ENCODE measurements at regions not wholly inside any gene's neighbourhood (a gene's known extent, or its start where the extent isn't known, plus 50 kb on each side); places are given as distances from the start of the nearest gene placed in this dataset.

DNA sequence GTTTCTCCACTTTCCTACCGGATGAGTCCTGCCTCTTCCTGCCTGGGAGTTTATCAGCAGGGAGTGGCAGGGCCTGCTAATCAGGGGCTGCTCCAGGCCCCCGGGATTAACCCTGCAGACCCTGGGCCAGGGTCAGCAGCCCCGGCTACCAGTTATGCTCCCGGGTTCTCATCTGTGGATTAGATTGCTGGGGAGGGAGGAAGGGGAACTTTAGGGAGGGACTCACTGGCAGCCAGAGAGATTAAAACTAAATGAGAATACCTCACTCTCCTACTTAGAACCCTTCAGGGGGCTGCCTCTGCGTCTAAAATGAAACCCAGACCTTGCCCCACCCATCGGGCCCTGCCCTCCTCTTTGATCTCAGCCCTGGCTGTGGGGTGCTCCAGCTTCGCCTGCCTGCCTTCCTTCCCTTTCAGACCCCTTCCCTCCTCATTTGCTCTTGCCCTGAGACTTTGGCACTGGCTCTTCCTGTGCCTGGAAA lies 130.5 kb upstream of the HAND1 start:
- TF ChIP-seq SP1 (IDR thresholded peaks at IDR 0.05): no peak
- no peak for TF ChIP-seq CTCF (IDR thresholded peaks at IDR 0.05; ENCODE audit: low read depth, low read length, missing input control)
- no peak for TF ChIP-seq REST (IDR thresholded peaks at IDR 0.05)
- TF ChIP-seq, protein P1, sequence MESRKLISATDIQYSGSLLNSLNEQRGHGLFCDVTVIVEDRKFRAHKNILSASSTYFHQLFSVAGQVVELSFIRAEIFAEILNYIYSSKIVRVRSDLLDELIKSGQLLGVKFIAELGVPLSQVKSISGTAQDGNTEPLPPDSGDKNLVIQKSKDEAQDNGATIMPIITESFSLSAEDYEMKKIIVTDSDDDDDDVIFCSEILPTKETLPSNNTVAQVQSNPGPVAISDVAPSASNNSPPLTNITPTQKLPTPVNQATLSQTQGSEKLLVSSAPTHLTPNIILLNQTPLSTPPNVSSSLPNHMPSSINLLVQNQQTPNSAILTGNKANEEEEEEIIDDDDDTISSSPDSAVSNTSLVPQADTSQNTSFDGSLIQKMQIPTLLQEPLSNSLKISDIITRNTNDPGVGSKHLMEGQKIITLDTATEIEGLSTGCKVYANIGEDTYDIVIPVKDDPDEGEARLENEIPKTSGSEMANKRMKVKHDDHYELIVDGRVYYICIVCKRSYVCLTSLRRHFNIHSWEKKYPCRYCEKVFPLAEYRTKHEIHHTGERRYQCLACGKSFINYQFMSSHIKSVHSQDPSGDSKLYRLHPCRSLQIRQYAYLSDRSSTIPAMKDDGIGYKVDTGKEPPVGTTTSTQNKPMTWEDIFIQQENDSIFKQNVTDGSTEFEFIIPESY (IDR thresholded peaks at IDR 0.05): no peak
- TF ChIP-seq ATF3 (IDR thresholded peaks at IDR 0.05): no peak

Measured in liver (tissue), 3 donors.